AG09309 (cell line): ENCODE measurements at regions not wholly inside any gene's neighbourhood (a gene's known extent, or its start where the extent isn't known, plus 50 kb on each side); places are given as distances from the start of the nearest gene placed in this dataset.
A peak's percentile ranks its signal among the peaks of the same experiment; 100 is the strongest.
"Not testable (repeated sequence)": the region's sequence is repeated elsewhere in the genome, so short reads cannot be mapped to it uniquely, and the experiment has no call there.

Experiments
- DNase-seq: peaks from one replicate; pipeline ENCODE4 v3.0.0-alpha.2; 2010; ENCODE audit warnings: low read depth
- H3K4me3 ChIP-seq: 2 replicates; pipeline ENCODE4 v1.5.1; 2011; ENCODE audit warnings: mild to moderate bottlenecking, low read depth, low read length, moderate library complexity; ENCODE audit not compliant: control insufficient read depth
- CTCF ChIP-seq: IDR thresholded peaks from 2 replicates; pipeline ENCODE4 v1.5.1; 2011; ENCODE audit warnings: mild to moderate bottlenecking, low read depth, low read length, inconsistent platforms; ENCODE audit not compliant: insufficient read depth, control insufficient read depth; ENCODE audit errors: missing control alignments

- not testable (repeated sequence) for H3K4me3 ChIP-seq, DNase-seq
Measured at GRCh38 chr16:29296176-29296575, 110.3 kb downstream of the NPIPB11 start.

GRCh38 chr16:29294951-29295795 lies 111.3 kb downstream of the NPIPB11 start:
- DNase-seq, H3K4me3 ChIP-seq: not testable (repeated sequence)

- not testable (repeated sequence) for DNase-seq, H3K4me3 ChIP-seq
Measured at GRCh38 chr16:29294400-29294933, 112.0 kb downstream of the NPIPB11 start.

GRCh38 chr16:29293545-29293944 lies 113.0 kb downstream of the NPIPB11 start:
- not testable (repeated sequence) for DNase-seq, H3K4me3 ChIP-seq

- not testable (repeated sequence) for DNase-seq, H3K4me3 ChIP-seq
Measured at GRCh38 chr16:29292952-29293471, 113.5 kb downstream of the NPIPB11 start.

- DNase-seq, result not testable (repeated sequence)
Measured at GRCh38 chr16:29291329-29292271, 114.9 kb downstream of the NPIPB11 start.

GRCh38 chr16:29290631-29291247 lies 115.8 kb downstream of the NPIPB11 start:
- no peak for TF ChIP-seq CTCF
- peak overlapping the region; percentile 23 for H3K4me3 ChIP-seq
- DNase-seq, result no peak

More at GRCh38 chr16:29291329-29292271, 114.9 kb downstream of the NPIPB11 start:
- H3K4me3 ChIP-seq, result not testable (repeated sequence)

- not testable (repeated sequence) for H3K4me3 ChIP-seq, DNase-seq
Measured at GRCh38 chr16:29289516-29290239, 116.8 kb downstream of the NPIPB11 start.

- not testable (repeated sequence) for H3K4me3 ChIP-seq
Measured at GRCh38 chr16:29288711-29289474, 117.6 kb downstream of the NPIPB11 start.

GRCh38 chr16:29287871-29288535 lies 118.5 kb downstream of the NPIPB11 start:
- H3K4me3 ChIP-seq, DNase-seq: not testable (repeated sequence)

More at GRCh38 chr16:29288711-29289474, 117.6 kb downstream of the NPIPB11 start:
- DNase-seq, result not testable (repeated sequence)

- not testable (repeated sequence) for H3K4me3 ChIP-seq, DNase-seq
Measured at GRCh38 chr16:29287246-29287645, 119.3 kb downstream of the NPIPB11 start.

GRCh38 chr16:29286796-29287195 lies 119.7 kb downstream of the NPIPB11 start:
- DNase-seq, H3K4me3 ChIP-seq: not testable (repeated sequence)

- DNase-seq, result not testable (repeated sequence)
Measured at GRCh38 chr16:29286161-29286560, 120.3 kb downstream of the NPIPB11 start.

GRCh38 chr16:29285151-29285885 lies 121.2 kb downstream of the NPIPB11 start:
- H3K4me3 ChIP-seq, DNase-seq: not testable (repeated sequence)

More at GRCh38 chr16:29286161-29286560, 120.3 kb downstream of the NPIPB11 start:
- not testable (repeated sequence) for H3K4me3 ChIP-seq
